Endometrial microvascular endothelial cells (primary cell): ENCODE measurements at regions not wholly inside any gene's neighbourhood (a gene's known extent, or its start where the extent isn't known, plus 50 kb on each side); places are given as distances from the start of the nearest gene placed in this dataset.
"Not testable (repeated sequence)": the region's sequence is repeated elsewhere in the genome, so short reads cannot be mapped to it uniquely, and the experiment has no call there.

ENCODE experiments used
- in situ Hi-C: cut with HindIII; loops from 2 replicates; pipeline ENCODE4 v1.10.0; 2017; ENCODE audit warnings: low sequenced_read_pairs, low pct_unique_long_range_greater_than_20kb; ENCODE audit errors: inconsistent ontology term

- in situ Hi-C loops: no loop called here
These were observed 459.5 kb upstream of the PDE3A start for GRCh38 chr12:19908830-19909229.

GRCh38 chr12:19909418-19909817, 458.9 kb upstream of the PDE3A start:
- in situ Hi-C loops: no loop called here

- in situ Hi-C loops: no loop called here
These were observed 457.7 kb upstream of the PDE3A start for GRCh38 chr12:19910681-19911080.

- in situ Hi-C loops: no loop called here
These were observed 455.3 kb upstream of the PDE3A start for GRCh38 chr12:19912991-19913390.

- in situ Hi-C loops: no loop called here
These were observed 452.7 kb upstream of the PDE3A start for GRCh38 chr12:19915392-19916195.

- in situ Hi-C loops: no loop called here
These were observed 452.1 kb upstream of the PDE3A start for GRCh38 chr12:19916196-19916753.

GRCh38 chr12:19916974-19917373, 451.4 kb upstream of the PDE3A start:
- in situ Hi-C loops: no loop called here

- in situ Hi-C loops: not testable (repeated sequence)
These were observed 446.6 kb upstream of the PDE3A start for GRCh38 chr12:19921716-19922115.

- in situ Hi-C loops: no loop called here
These were observed 445.6 kb upstream of the PDE3A start for GRCh38 chr12:19922717-19923116.

GRCh38 chr12:19924360-19924759, 444.0 kb upstream of the PDE3A start:
- in situ Hi-C loops: no loop called here

- in situ Hi-C loops: no loop called here
These were observed 442.5 kb upstream of the PDE3A start for GRCh38 chr12:19925841-19926240.

- in situ Hi-C loops: no loop called here
These were observed 442.1 kb upstream of the PDE3A start for GRCh38 chr12:19926266-19926665.

GRCh38 chr12:19927661-19928060, 440.7 kb upstream of the PDE3A start:
- in situ Hi-C loops: no loop called here

- in situ Hi-C loops: no loop called here
These were observed 435.9 kb upstream of the PDE3A start for GRCh38 chr12:19932413-19932812.

GRCh38 chr12:19933924-19934323, 434.4 kb upstream of the PDE3A start:
- in situ Hi-C loops: no loop called here

GRCh38 chr12:19937161-19937560, 431.2 kb upstream of the PDE3A start:
- in situ Hi-C loops: no loop called here

- in situ Hi-C loops: no loop called here
These were observed 430.3 kb upstream of the PDE3A start for GRCh38 chr12:19938031-19938430.

- in situ Hi-C loops: no loop called here
These were observed 429.8 kb upstream of the PDE3A start for GRCh38 chr12:19938491-19938890.

- in situ Hi-C loops: no loop called here
These were observed 428.1 kb upstream of the PDE3A start for GRCh38 chr12:19940267-19940666.

GRCh38 chr12:19941096-19941495, 427.2 kb upstream of the PDE3A start:
- in situ Hi-C loops: no loop called here
